Smooth muscle cell (in vitro differentiated cells): ENCODE measurements at regions not wholly inside any gene's neighbourhood (a gene's known extent, or its start where the extent isn't known, plus 50 kb on each side); places are given as distances from the start of the nearest gene placed in this dataset.

Experiments
- DNase-seq: peaks from one replicate; lab custom pipeline; 2025; ENCODE audit not compliant: unreplicated experiment; lab: John Stamatoyannopoulos, UW
- H2AFZ ChIP-seq: fragments of 200-600 bp; sonication (generic); 2 replicates; pipeline ENCODE4 v1.6.0; 2016; ENCODE audit warnings: antibody characterized with exemption, low read depth, mild to moderate bottlenecking
- H3F3A ChIP-seq: fragments of 200-600 bp; sonication (generic); 2 replicates; pipeline ENCODE4 v1.6.0; 2017; ENCODE audit warnings: antibody characterized with exemption, low read depth
- H3K27ac ChIP-seq: fragments of 200-600 bp; sonication (generic); 2 replicates; pipeline ENCODE4 v1.5.1; 2016; ENCODE audit warnings: low read depth, mild to moderate bottlenecking
- H3K27me3 ChIP-seq: fragments of 200-600 bp; sonication (generic); 2 replicates; pipeline ENCODE4 v1.6.1; 2016; ENCODE audit warnings: low read depth, mild to moderate bottlenecking
- H3K36me3 ChIP-seq: fragments of 200-600 bp; sonication (generic); 2 replicates; pipeline ENCODE4 v1.5.1; 2016; ENCODE audit warnings: low read depth
- H3K4me1 ChIP-seq: fragments of 200-600 bp; sonication (generic); 2 replicates; pipeline ENCODE4 v1.5.1; 2016; ENCODE audit warnings: low read depth
- H3K4me2 ChIP-seq: fragments of 200-600 bp; sonication (generic); 2 replicates; pipeline ENCODE4 v1.6.0; 2016; ENCODE audit warnings: mild to moderate bottlenecking
- H3K4me3 ChIP-seq: fragments of 200-600 bp; sonication (generic); 2 replicates; pipeline ENCODE4 v1.5.1; 2016; ENCODE audit warnings: mild to moderate bottlenecking
- H3K79me2 ChIP-seq: fragments of 200-600 bp; sonication (generic); 2 replicates; pipeline ENCODE4 v1.6.0; 2016; ENCODE audit warnings: low read depth, mild to moderate bottlenecking
- H3K9ac ChIP-seq: fragments of 200-600 bp; sonication (generic); 2 replicates; pipeline ENCODE4 v1.6.0; 2016; ENCODE audit warnings: low read depth
- H3K9me3 ChIP-seq: fragments of 200-600 bp; sonication (generic); replicated peaks from 2 replicates; pipeline ENCODE4 v1.5.1; 2016; ENCODE audit warnings: low read depth
- H4K20me1 ChIP-seq: fragments of 200-600 bp; sonication (generic); 2 replicates; pipeline ENCODE4 v1.6.0; 2016; ENCODE audit warnings: low read depth
- WGBS: methylation state at CpG from one replicate; pipeline ENCODE4 v1.1.7; 2016; ENCODE audit warnings: low lambda C conversion rate; 5-methylcytosine and 5-hydroxymethylcytosine counted together
- TF ChIP-seq, protein P1 (sequence below): fragments of 200-600 bp; sonication (generic); IDR thresholded peaks from 2 replicates; pipeline ENCODE4 v1.5.1; 2017; ENCODE audit warnings: borderline replicate concordance, mild to moderate bottlenecking, antibody characterized with exemption; ENCODE audit not compliant: insufficient read depth, poor library complexity, severe bottlenecking

DNA sequence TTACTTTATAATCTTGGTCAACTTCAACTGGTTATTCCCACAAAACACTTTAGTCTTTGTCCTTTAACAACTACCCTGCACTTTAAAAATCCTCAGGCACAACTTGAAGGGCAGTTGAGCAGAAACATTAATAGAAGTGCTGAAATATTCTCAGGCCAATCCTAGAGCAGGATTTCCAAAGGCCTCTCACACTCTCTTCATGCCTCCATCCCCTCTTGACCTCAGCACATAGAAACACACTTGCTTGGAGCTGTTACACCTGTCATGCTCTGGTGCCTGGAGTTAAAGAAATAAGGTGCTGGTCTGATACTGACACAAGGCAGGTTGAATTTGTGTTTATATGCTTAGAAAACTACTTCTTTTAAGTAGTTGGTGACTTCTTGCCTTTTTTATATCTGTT, 618.8 kb upstream of the POU3F2 start:
- H3K36me3 ChIP-seq: no peaks in the 10 kb centered on the region
- H3K9me3 ChIP-seq: no peaks in the 10 kb centered on the region
- H3F3A ChIP-seq: no peaks in the 10 kb centered on the region

DNA sequence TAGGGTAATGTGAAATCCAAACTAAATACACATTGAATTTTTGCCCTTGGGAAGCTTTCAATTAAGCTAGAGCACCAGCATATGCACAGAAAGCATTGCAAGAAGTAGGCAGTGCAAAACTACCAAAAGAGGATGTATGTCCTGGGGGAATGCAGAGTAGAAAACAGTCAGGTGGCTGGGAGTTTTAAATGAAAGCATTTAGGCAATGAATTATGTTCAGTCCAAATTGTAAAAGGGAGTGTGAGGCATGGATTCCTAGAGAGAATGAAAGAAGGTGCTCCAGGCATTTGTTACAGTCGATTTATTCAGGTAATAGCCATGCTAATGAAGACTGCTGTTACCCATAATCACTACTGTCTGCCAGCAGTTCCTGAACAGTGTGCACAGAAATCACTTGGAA, 604.1 kb upstream of the POU3F2 start:
- H3K27ac ChIP-seq: no peak overlapping the region
- H3F3A ChIP-seq: no peaks in the 10 kb centered on the region
- no peak overlapping the region for H2AFZ ChIP-seq
- no peaks in the 10 kb centered on the region for H3K9me3 ChIP-seq
- TF ChIP-seq, protein P1, sequence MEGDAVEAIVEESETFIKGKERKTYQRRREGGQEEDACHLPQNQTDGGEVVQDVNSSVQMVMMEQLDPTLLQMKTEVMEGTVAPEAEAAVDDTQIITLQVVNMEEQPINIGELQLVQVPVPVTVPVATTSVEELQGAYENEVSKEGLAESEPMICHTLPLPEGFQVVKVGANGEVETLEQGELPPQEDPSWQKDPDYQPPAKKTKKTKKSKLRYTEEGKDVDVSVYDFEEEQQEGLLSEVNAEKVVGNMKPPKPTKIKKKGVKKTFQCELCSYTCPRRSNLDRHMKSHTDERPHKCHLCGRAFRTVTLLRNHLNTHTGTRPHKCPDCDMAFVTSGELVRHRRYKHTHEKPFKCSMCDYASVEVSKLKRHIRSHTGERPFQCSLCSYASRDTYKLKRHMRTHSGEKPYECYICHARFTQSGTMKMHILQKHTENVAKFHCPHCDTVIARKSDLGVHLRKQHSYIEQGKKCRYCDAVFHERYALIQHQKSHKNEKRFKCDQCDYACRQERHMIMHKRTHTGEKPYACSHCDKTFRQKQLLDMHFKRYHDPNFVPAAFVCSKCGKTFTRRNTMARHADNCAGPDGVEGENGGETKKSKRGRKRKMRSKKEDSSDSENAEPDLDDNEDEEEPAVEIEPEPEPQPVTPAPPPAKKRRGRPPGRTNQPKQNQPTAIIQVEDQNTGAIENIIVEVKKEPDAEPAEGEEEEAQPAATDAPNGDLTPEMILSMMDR: no peak
- H3K4me3 ChIP-seq: no peak overlapping the region
- DNase-seq: no peak
- no peak overlapping the region for H3K4me2 ChIP-seq
- no peak overlapping the region for H3K9ac ChIP-seq
- H4K20me1 ChIP-seq: no peaks in the 10 kb centered on the region
- WGBS: 71% methylated on average over 1 of the region's 1 CpG
- no peaks in the 10 kb centered on the region for H3K36me3 ChIP-seq
- no peaks in the 10 kb centered on the region for H3K79me2 ChIP-seq
- H3K27me3 ChIP-seq: no peaks in the 10 kb centered on the region
- H3K4me1 ChIP-seq: no peaks in the 10 kb centered on the region

More for the DNA sequence above, 618.8 kb upstream of the POU3F2 start:
- H3K4me3 ChIP-seq: no peak overlapping the region
- no peak overlapping the region for H3K9ac ChIP-seq
- no peak overlapping the region for H3K27ac ChIP-seq
- H3K4me2 ChIP-seq: no peak overlapping the region
- H3K27me3 ChIP-seq: no peaks in the 10 kb centered on the region
- TF ChIP-seq, protein P1: no peak
- H3K79me2 ChIP-seq: no peaks in the 10 kb centered on the region
- H2AFZ ChIP-seq: no peak overlapping the region
- no peaks in the 10 kb centered on the region for H3K4me1 ChIP-seq
- DNase-seq: no peak
- H4K20me1 ChIP-seq: no peaks in the 10 kb centered on the region

DNA sequence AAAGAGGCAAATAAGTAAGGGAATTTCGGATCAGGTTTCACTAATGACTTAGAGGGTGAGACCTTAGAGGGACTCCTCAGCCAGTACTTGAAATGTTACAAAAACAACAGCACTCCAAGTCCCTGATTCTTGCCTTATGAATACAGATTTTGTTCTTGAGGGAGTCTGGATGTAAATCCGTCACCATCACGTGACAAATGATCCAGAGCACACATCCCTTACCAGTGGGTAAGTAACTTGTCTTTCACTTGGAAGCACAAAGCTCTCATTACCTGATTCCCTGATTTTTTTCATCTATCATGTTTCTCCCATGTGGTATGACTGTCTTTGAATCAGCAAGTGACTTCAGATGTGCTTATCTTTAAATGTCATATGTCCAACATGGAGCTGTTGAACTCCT, 595.3 kb upstream of the POU3F2 start:
- Histone ChIP-seq H3F3A (no peaks in the 10 kb centered on the region), H3K9ac (no peak overlapping the region), H3K27ac (no peak overlapping the region), H3K4me1 (no peaks in the 10 kb centered on the region), H3K27me3 (no peaks in the 10 kb centered on the region), H3K9me3 (no peaks in the 10 kb centered on the region), H4K20me1 (no peaks in the 10 kb centered on the region), H2AFZ (no peak overlapping the region), H3K36me3 (no peaks in the 10 kb centered on the region), H3K4me3 (no peak overlapping the region), H3K79me2 (no peaks in the 10 kb centered on the region), H3K4me2 (no peak overlapping the region)
- WGBS: 76% methylated on average over 3 of the region's 3 CpGs
- TF ChIP-seq, protein P1: no peak
- DNase-seq: no peak

DNA sequence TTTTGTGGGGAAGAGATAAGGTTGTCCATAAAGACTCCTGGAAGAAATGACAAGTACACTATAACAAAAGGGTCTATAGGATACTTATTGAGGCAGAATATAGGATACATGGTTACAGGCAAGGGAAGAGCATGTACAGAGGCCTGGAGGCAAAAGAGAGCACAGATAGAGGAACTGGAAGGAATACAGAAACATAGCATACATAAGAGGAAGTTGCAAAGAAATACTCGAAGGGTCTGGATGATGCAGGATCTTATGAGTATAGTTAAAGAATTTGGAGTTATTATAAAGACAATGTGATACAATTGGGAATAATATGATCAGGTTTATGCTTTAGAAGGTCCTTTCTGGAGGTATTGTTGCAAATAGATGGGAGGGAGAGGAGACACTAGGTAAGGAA, 592.7 kb upstream of the POU3F2 start:
- Histone ChIP-seq H3F3A (no peaks in the 10 kb centered on the region), H3K4me1 (no peaks in the 10 kb centered on the region), H3K4me3 (no peak overlapping the region), H3K4me2 (no peak overlapping the region), H3K27ac (no peak overlapping the region), H3K79me2 (no peaks in the 10 kb centered on the region), H2AFZ (no peak overlapping the region), H4K20me1 (no peaks in the 10 kb centered on the region), H3K36me3 (no peaks in the 10 kb centered on the region), H3K27me3 (no peaks in the 10 kb centered on the region), H3K9ac (no peak overlapping the region), H3K9me3 (no peaks in the 10 kb centered on the region)
- 92% methylated on average over 1 of the region's 1 CpG for WGBS
- TF ChIP-seq, protein P1: no peak
- no peak for DNase-seq
